ENCODE measurements at regions not wholly inside any gene's neighbourhood (a gene's known extent, or its start where the extent isn't known, plus 50 kb on each side); places are given as distances from the start of the nearest gene placed in this dataset.

DNA sequence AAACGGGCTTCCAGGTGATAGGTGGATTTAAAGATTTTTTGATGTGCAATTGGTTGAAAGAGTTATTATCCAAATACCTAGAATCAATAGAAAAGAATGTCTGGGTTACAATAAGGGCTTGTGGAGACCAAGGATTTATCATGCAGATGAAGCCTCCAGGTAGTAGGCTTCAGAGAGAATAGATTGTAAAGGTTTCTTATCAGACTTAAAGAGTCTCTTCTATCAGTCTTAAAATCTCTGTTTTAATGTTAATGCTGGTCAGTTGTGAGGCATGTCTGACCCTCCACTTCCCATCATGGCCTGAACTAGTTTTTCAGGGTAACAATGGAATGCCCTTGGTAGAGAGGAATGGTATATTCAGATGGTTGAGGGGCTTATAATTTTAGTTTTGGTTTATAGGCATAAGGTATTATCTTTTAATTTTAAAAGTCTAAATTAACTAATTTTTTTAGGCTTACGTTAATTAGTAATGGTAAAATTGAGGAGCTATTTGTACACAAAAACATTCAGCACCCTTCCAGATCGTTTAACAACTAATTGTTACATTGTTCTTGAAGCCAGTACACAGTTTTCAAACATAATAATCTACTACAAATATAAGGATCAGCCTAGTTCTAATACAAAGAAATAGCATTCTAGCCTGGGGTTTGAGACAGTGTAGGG, 704.2 kb upstream of the MBL2 start:
- no peak for DNase-seq
- TF ChIP-seq, protein P1, sequence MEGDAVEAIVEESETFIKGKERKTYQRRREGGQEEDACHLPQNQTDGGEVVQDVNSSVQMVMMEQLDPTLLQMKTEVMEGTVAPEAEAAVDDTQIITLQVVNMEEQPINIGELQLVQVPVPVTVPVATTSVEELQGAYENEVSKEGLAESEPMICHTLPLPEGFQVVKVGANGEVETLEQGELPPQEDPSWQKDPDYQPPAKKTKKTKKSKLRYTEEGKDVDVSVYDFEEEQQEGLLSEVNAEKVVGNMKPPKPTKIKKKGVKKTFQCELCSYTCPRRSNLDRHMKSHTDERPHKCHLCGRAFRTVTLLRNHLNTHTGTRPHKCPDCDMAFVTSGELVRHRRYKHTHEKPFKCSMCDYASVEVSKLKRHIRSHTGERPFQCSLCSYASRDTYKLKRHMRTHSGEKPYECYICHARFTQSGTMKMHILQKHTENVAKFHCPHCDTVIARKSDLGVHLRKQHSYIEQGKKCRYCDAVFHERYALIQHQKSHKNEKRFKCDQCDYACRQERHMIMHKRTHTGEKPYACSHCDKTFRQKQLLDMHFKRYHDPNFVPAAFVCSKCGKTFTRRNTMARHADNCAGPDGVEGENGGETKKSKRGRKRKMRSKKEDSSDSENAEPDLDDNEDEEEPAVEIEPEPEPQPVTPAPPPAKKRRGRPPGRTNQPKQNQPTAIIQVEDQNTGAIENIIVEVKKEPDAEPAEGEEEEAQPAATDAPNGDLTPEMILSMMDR (IDR thresholded peaks at IDR 0.05), result no peak
- no peaks in the 10 kb centered on the region for H3K36me3 ChIP-seq
- no peak for ATAC-seq
- H3K9me3 ChIP-seq, result no peaks in the 10 kb centered on the region
- H3K27ac ChIP-seq, result no peak overlapping the region
- no peak overlapping the region for H3K4me3 ChIP-seq
- no peaks in the 10 kb centered on the region for H3K4me1 ChIP-seq
- H3K27me3 ChIP-seq, result no peaks in the 10 kb centered on the region
- intact Hi-C loops (cut with DNase I), result no loop called here

DNA sequence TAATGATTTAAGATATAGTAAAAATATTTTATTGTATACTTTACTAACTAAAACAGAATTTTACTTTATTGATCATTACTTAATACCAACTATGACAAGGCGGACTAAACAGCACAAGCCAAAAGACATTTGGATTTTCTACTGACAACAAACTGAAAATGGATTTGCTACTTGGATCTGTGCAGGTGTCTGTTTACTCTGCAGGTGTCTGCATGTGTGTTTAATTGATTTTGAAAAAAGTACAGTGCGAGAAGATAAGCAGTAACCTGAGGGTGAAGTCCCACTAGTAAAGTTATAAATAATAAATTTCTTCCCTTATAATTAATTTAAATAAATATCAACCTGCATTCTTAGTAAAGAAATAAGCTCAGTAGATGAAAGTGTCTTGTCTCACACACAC, 696.8 kb upstream of the MBL2 start:
- Histone ChIP-seq H3K4me1 (no peaks in the 10 kb centered on the region), H3K4me3 (no peak overlapping the region), H3K9me3 (no peaks in the 10 kb centered on the region), H3K36me3 (no peaks in the 10 kb centered on the region), H3K27ac (no peak overlapping the region), H3K27me3 (no peaks in the 10 kb centered on the region)
- no peak for DNase-seq
- intact Hi-C loops (cut with DNase I), result no loop called here
- ATAC-seq, result no peak
- TF ChIP-seq, protein P1 (IDR thresholded peaks at IDR 0.05), result no peak

DNA sequence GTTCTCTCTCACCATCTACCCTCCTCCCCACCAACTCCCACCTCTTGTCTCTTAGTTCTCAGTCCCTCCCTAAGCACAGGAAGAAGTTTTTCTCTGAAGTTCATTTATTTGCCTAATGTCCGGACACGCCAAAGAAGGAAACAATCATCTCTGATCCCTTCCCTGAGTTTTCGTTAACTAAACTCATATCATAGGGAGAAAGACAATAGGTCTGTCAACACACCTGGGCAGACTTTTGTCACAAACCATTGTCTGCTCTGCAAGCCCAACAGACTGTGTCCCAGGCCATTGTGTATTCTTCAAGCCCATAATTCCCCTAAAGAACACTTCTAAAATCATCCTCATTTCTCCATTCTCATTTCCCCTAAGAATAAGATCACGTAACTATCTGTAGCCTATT, 691.0 kb upstream of the MBL2 start:
- H3K27ac ChIP-seq, result no peak overlapping the region
- H3K4me1 ChIP-seq, result no peaks in the 10 kb centered on the region
- H3K27me3 ChIP-seq, result no peaks in the 10 kb centered on the region
- H3K4me3 ChIP-seq, result no peak overlapping the region
- TF ChIP-seq, protein P1 (IDR thresholded peaks at IDR 0.05), result no peak
- DNase-seq (no peak), ATAC-seq (no peak)
- intact Hi-C loops (cut with DNase I), result no loop called here
- no peaks in the 10 kb centered on the region for H3K36me3 ChIP-seq
- no peaks in the 10 kb centered on the region for H3K9me3 ChIP-seq

DNA sequence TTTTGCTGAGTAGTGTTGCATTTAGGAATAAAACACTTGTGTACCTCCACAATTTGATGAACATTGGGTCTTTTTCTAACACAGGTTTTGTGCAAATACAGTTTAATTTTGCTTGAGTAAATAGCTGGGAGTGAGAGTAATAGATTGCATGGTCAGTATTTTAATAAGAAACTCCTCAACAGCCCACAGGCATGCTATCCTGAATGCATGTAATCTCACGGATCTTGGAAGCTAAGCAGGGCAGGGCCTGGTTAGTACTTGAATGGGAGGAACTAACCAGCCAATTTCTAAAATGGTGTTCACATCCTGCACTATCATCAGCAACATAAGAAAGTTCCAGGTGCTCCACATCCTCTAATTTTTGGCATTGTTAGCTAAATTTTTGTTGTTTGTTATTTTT, 685.4 kb upstream of the MBL2 start:
- intact Hi-C loops (cut with DNase I), result no loop called here

GRCh38 chr10:53453196-53453595, 680.6 kb upstream of the MBL2 start:
- ATAC-seq, result no peak

More for the DNA sequence above, 685.4 kb upstream of the MBL2 start:
- Histone ChIP-seq H3K4me1 (no peaks in the 10 kb centered on the region), H3K36me3 (no peaks in the 10 kb centered on the region), H3K27me3 (no peaks in the 10 kb centered on the region), H3K9me3 (no peaks in the 10 kb centered on the region), H3K4me3 (no peak overlapping the region), H3K27ac (no peak overlapping the region)
- TF ChIP-seq, protein P1 (IDR thresholded peaks at IDR 0.05), result no peak
- DNase-seq (no peak), ATAC-seq (no peak)

More at GRCh38 chr10:53453196-53453595, 680.6 kb upstream of the MBL2 start:
- Histone ChIP-seq H3K27ac (no peak overlapping the region), H3K4me1 (no peaks in the 10 kb centered on the region), H3K4me3 (no peak overlapping the region), H3K27me3 (no peaks in the 10 kb centered on the region), H3K9me3 (no peaks in the 10 kb centered on the region), H3K36me3 (no peaks in the 10 kb centered on the region)
- DNase-seq, result no peak
- TF ChIP-seq, protein P1 (IDR thresholded peaks at IDR 0.05), result no peak
- intact Hi-C loops (cut with DNase I), result no loop called here

All from left lung (tissue), 4 donors.